HepG2 (cell line): ENCODE measurements at regions not wholly inside any gene's neighbourhood (a gene's known extent, or its start where the extent isn't known, plus 50 kb on each side); places are given as distances from the start of the nearest gene placed in this dataset.

Source experiments
- ATAC-seq: fragments of 200-7000 bp; cut with Tn5 transposase; 3 replicates; pipeline ENCODE4 v1.9.1; 2020; ENCODE audit warnings: mild to moderate bottlenecking, moderate library complexity
- BruUV-seq: library from RNA; stranded (reverse); fragments of 400-500 nt; replicated peaks from 2 replicates; lab custom pipeline; 2021; lab: Mats Ljungman, UMichigan
- CTCF ChIA-PET: fragments of 300-600 bp; formaldehyde crosslinking; extraction: SDS; loops from one replicate; lab custom pipeline; 2021; ENCODE audit warnings: low total read pairs, inconsistent platforms, low intra/inter-chr PET ratio; lab: Yijun Ruan, JAX
- POLR2A ChIA-PET: fragments of 350-600 bp; sonication (Branson Sonifier 250); formaldehyde crosslinking; loops from one replicate; lab custom pipeline; 2020; ENCODE audit warnings: antibody characterized with exemption, inconsistent platforms; lab: Yijun Ruan, JAX
- DNase-seq: peaks from one replicate; pipeline ENCODE4 v3.0.0-alpha.2; 2015; ENCODE audit warnings: low spot score
- FAIRE-seq: peaks from 3 replicates; lab custom pipeline; 2011; peaks lifted over from hg19 to GRCh38; lab: Jason Lieb, UNC
- H2AFZ ChIP-seq: one replicate; pipeline ENCODE4 v1.6.1; 2011; ENCODE audit warnings: low read length, inconsistent platforms
- H3K27ac ChIP-seq: fragments of 300-600 bp; 3 replicates; pipeline ENCODE4 v1.8.0; 2011; ENCODE audit warnings: mixed run types, mild to moderate bottlenecking, mixed read lengths, low read length, inconsistent platforms; ENCODE audit not compliant: insufficient read depth; ENCODE audit errors: extremely low read length
- H3K27me3 ChIP-seq, 2 experiments: fragments of 200-600 bp in 1 of 2; 2 replicates in 1 of 2; 3 replicates in 1 of 2; pipeline versions ENCODE4 v1.6.0 to v1.8.0; 2011; ENCODE audit warnings: low read length in 2 of 2, mild to moderate bottlenecking in 2 of 2, moderate library complexity in 2 of 2, inconsistent platforms in 1 of 2; ENCODE audit not compliant: insufficient read depth in 2 of 2, control insufficient read depth in 1 of 2
- H3K36me3 ChIP-seq, 2 experiments: fragments of 200-600 bp in 1 of 2; replicated peaks in 1 of 2; 2 replicates in 1 of 2; 3 replicates in 1 of 2; pipeline versions ENCODE4 v1.5.1 to v1.8.0; 2011; ENCODE audit warnings: low read length in 2 of 2, inconsistent platforms in 1 of 2; ENCODE audit not compliant: insufficient read depth in 2 of 2, control insufficient read depth in 1 of 2
- H3K4me1 ChIP-seq: 2 replicates; pipeline ENCODE4 v1.5.1; 2012; ENCODE audit warnings: low read length, inconsistent platforms; ENCODE audit not compliant: insufficient read depth
- H3K4me2 ChIP-seq: 2 replicates; pipeline ENCODE4 v1.6.0; 2011; ENCODE audit warnings: low read depth, low read length, inconsistent platforms
- H3K4me3 ChIP-seq, 3 experiments: fragments of 200-600 bp in 1 of 3; sonication (generic), shearing (Covaris generic) in 1 of 3; replicated peaks in 1 of 3; 2 replicates each; pipeline ENCODE4 v1.5.1; 2011 to 2016; ENCODE audit warnings: low read length in 3 of 3, inconsistent platforms in 2 of 3, low read depth in 2 of 3, mild to moderate bottlenecking in 2 of 3, control low read depth in 1 of 3, mixed read lengths in 1 of 3; ENCODE audit not compliant: insufficient read depth in 1 of 3
- H3K79me2 ChIP-seq: one replicate; pipeline ENCODE4 v1.6.1; 2011; ENCODE audit warnings: low read length, inconsistent platforms; ENCODE audit not compliant: insufficient read depth
- H3K9ac ChIP-seq: 2 replicates; pipeline ENCODE4 v1.6.0; 2011; ENCODE audit warnings: mild to moderate bottlenecking, low read depth, low read length, inconsistent platforms; ENCODE audit not compliant: insufficient read depth
- H3K9me3 ChIP-seq: 2 replicates; pipeline ENCODE4 v1.5.1; 2012; ENCODE audit warnings: mild to moderate bottlenecking, low read length
- H4K20me1 ChIP-seq: 2 replicates; pipeline ENCODE4 v1.6.0; 2011; ENCODE audit warnings: inconsistent platforms, mild to moderate bottlenecking, low read length, moderate library complexity; ENCODE audit not compliant: insufficient read depth
- FIP1L1 ChIP-seq: fragments of 200-400 bp; formaldehyde crosslinking; IDR thresholded peaks from 2 replicates; pipeline ENCODE4 v1.6.1; 2018; ENCODE audit warnings: low read depth, mild to moderate bottlenecking, low read length, moderate library complexity, borderline replicate concordance; ENCODE audit not compliant: insufficient read depth
- GATAD1 ChIP-seq: IDR thresholded peaks from 2 replicates; pipeline ENCODE4 v1.6.1; 2016; ENCODE audit warnings: missing genetic modification reagents, missing compliant biosample characterization
- KAT7 ChIP-seq: IDR thresholded peaks from 2 replicates; pipeline ENCODE4 v1.6.1; 2018; ENCODE audit warnings: borderline replicate concordance, missing compliant biosample characterization
- MAFG ChIP-seq: sonication (generic); formaldehyde crosslinking; IDR thresholded peaks from 2 replicates; pipeline ENCODE4 v1.5.1; 2020; ENCODE audit warnings: mild to moderate bottlenecking, missing genetic modification reagents
- MAX ChIP-seq: IDR thresholded peaks from 2 replicates; pipeline ENCODE4 v1.6.1; 2012; ENCODE audit warnings: inconsistent platforms
- MXD4 ChIP-seq: IDR thresholded peaks from 2 replicates; pipeline ENCODE4 v1.6.1; 2016; ENCODE audit warnings: mild to moderate bottlenecking, missing biosample characterization, missing genetic modification reagents
- NFRKB ChIP-seq: fragments of 450-650 bp; IDR thresholded peaks from 2 replicates; pipeline ENCODE4 v1.6.1; 2017
- SATB2 ChIP-seq: sonication (generic); formaldehyde crosslinking; IDR thresholded peaks from 2 replicates; pipeline ENCODE4 v1.5.0; 2020; ENCODE audit warnings: missing genetic modification reagents
- ZNF124 ChIP-seq: sonication (generic); formaldehyde crosslinking; IDR thresholded peaks from 2 replicates; pipeline ENCODE4 v1.4.0; 2020; ENCODE audit warnings: missing genetic modification reagents
- ZNF234 ChIP-seq: sonication (generic); formaldehyde crosslinking; conservative IDR thresholded peaks from 2 replicates; pipeline ENCODE4 v1.5.1; 2020; ENCODE audit warnings: mild to moderate bottlenecking, missing genetic modification reagents
- ZNF512 ChIP-seq: sonication (generic); formaldehyde crosslinking; IDR thresholded peaks from 2 replicates; pipeline ENCODE4 v1.4.0; 2020; ENCODE audit warnings: mild to moderate bottlenecking, missing genetic modification reagents
- ZNF841 ChIP-seq: sonication (generic); formaldehyde crosslinking; IDR thresholded peaks from 2 replicates; pipeline ENCODE4 v1.8.1; 2023; ENCODE audit warnings: missing genetic modification reagents, borderline replicate concordance
- WGBS: methylation state at CpG from one replicate; pipeline ENCODE4 v1.1.6; 2017; ENCODE audit warnings: low lambda C conversion rate; 5-methylcytosine and 5-hydroxymethylcytosine counted together
- in situ Hi-C: cut with HindIII; loops from 2 replicates; pipeline ENCODE4 v1.10.0; 2017; ENCODE audit warnings: low pct_unique_long_range_greater_than_20kb; ENCODE audit not compliant: extremely low pct_ligation_motif_present
- intact Hi-C: fragments of 100-400 bp; cut with micrococcal nuclease; formaldehyde crosslinking; loops from one replicate; pipeline ENCODE4 v1.10.0; 2022; ENCODE audit not compliant: unreplicated experiment

- Histone ChIP-seq H2AFZ (no peak overlapping the region), H3K9ac (no peak overlapping the region)
- no TSS peak for BruUV-seq
- CTCF ChIA-PET, result no interaction called here
- TF ChIP-seq KAT7 (CRISPR knock-in tag) (no peak), MAX (no peak), ZNF841 (CRISPR knock-in tag) (no peak), ZNF512 (CRISPR knock-in tag) (no peak), FIP1L1 (no peak), MXD4 (no peak), MAFG (CRISPR knock-in tag) (no peak), SATB2 (CRISPR knock-in tag) (no peak), ZNF234 (CRISPR knock-in tag) (no peak), NFRKB (no peak), ZNF124 (CRISPR knock-in tag) (no peak), GATAD1 (CRISPR knock-in tag) (no peak)
- TF ChIP-seq, all 625 proteins: peak for 0
- Histone ChIP-seq H3K9me3 (no peaks in the 10 kb centered on the region), H3K27me3 (no peaks in the 10 kb centered on the region), H3K4me3 (no peak overlapping the region), H3K79me2 (no peaks in the 10 kb centered on the region), H3K27ac (no peak overlapping the region), H3K4me1 (no peaks in the 10 kb centered on the region), H4K20me1 (no peaks in the 10 kb centered on the region), H3K4me2 (no peak overlapping the region), H3K36me3 (no peaks in the 10 kb centered on the region)
- intact Hi-C loops (no loop called here), in situ Hi-C loops (no loop called here)
- FAIRE-seq (no peak), ATAC-seq (no peak), DNase-seq (no peak)
- WGBS, result 11% methylated on average over 4 of the region's 4 CpGs
- POLR2A ChIA-PET, result no interaction called here
These were observed 391.0 kb upstream of the SYT1 start for GRCh38 chr12:78473561-78473960.
